ENCODE measurements at regions not wholly inside any gene's neighbourhood (a gene's known extent, or its start where the extent isn't known, plus 50 kb on each side); places are given as distances from the start of the nearest gene placed in this dataset.

DNA sequence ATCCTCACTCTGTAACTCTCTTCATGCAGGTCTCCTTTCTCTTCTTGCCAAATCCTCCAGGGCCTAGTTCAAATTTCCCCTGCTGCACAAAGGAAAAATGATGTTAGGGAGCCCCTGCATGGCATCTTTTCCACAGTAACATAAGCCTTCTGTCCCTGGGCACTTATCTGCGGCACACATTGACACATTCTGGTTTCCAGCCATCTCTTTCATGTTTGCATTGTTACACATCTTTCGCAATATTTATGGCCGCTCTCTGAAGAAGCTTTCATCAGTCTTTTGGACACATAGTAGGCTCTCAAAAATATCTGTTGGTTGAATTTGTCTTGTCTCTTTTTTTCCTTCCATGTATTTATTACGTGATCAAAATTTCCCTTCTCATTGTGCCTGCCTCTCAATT, 1806.1 kb upstream of the PIK3C3 start:
- TF ChIP-seq, protein P1, sequence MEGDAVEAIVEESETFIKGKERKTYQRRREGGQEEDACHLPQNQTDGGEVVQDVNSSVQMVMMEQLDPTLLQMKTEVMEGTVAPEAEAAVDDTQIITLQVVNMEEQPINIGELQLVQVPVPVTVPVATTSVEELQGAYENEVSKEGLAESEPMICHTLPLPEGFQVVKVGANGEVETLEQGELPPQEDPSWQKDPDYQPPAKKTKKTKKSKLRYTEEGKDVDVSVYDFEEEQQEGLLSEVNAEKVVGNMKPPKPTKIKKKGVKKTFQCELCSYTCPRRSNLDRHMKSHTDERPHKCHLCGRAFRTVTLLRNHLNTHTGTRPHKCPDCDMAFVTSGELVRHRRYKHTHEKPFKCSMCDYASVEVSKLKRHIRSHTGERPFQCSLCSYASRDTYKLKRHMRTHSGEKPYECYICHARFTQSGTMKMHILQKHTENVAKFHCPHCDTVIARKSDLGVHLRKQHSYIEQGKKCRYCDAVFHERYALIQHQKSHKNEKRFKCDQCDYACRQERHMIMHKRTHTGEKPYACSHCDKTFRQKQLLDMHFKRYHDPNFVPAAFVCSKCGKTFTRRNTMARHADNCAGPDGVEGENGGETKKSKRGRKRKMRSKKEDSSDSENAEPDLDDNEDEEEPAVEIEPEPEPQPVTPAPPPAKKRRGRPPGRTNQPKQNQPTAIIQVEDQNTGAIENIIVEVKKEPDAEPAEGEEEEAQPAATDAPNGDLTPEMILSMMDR (IDR thresholded peaks at IDR 0.05; ENCODE audit: low read depth, low read length), result no peak
- TF ChIP-seq POLR2A (IDR thresholded peaks at IDR 0.05; ENCODE audit: extremely low read depth, insufficient read length), result no peak
